Fibroblast of the conjunctiva (primary cell): ENCODE measurements at regions not wholly inside any gene's neighbourhood (a gene's known extent, or its start where the extent isn't known, plus 50 kb on each side); places are given as distances from the start of the nearest gene placed in this dataset.

Experiments
- DNase-seq: peaks from one replicate; pipeline ENCODE4 v3.0.0-alpha.2; 2010; ENCODE audit warnings: low read depth

GRCh38 chr2:126408671-126409070 is 247.3 kb upstream of the GYPC start:
- DNase-seq: no peak

GRCh38 chr2:126409850-126410249 is 246.1 kb upstream of the GYPC start:
- DNase-seq: no peak

- no peak for DNase-seq
Observed at GRCh38 chr2:126413079-126413478, 242.9 kb upstream of the GYPC start.

- no peak for DNase-seq
Observed at GRCh38 chr2:126419403-126419802, 236.6 kb upstream of the GYPC start.

- no peak for DNase-seq
Observed at GRCh38 chr2:126425943-126426342, 230.0 kb upstream of the GYPC start.

- no peak for DNase-seq
Observed at GRCh38 chr2:126429103-126429502, 226.9 kb upstream of the GYPC start.

DNA sequence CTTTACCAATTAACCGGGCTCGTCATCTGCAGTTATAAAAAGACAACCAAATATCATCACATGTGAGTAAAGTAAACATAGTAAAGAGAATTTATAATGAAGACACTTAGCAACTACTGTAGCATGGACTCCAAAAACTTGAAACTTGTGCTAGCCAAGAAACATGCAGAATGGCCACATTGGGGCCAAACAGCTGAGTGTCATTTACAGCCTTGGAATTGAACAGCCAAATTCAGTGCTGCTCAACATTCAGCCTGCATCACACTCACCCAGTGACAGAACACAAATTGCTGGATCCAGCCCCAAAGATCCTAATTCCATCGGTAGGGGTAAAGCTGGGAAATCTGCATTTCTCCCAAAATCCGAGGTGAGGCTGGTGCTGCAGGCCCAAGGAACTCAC is 224.8 kb upstream of the GYPC start:
- no peak for DNase-seq

DNA sequence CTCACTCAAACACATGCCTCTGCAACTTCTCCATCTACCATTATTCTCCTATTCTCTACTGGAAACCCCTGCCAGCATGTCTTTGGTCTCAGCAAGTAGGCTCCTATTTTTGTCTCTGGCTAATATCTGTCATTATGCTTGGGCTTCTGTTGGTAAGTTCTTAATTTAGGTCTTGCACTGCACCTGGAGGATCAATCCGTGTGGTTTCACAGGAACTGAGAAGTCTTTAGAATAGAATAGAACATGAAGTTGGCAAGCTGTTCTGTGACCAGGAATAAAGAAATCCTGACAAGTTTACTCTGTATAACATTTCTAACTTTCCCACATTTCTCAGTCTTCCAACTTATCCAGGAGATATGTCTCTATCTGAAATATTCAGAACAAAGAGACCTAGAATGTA is 219.5 kb upstream of the GYPC start:
- no peak for DNase-seq

- DNase-seq: no peak
Observed at GRCh38 chr2:126437016-126437415, 218.9 kb upstream of the GYPC start.

DNA sequence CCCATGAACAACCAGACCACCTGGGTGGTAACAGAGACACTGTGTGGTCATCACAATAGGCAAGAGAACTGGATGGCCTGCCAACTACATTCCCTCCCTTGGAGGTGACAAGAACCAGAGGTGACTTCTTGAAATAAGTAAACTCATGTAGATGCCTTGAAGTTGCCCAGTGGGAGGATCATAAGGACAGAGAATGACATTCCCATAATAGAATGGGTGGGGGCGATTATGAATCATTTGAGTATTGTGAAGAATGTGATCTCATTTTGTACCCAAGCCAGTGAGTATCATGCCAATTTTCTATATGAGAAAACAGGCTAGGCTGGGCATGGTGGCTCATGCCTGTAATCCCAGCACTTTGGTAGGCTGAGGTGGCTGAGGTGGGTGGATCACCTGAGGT is 211.4 kb upstream of the GYPC start:
- DNase-seq: no peak

GRCh38 chr2:126446106-126446695 is 209.8 kb upstream of the GYPC start:
- no peak for DNase-seq

GRCh38 chr2:126448611-126449010 is 207.3 kb upstream of the GYPC start:
- DNase-seq: no peak

DNA sequence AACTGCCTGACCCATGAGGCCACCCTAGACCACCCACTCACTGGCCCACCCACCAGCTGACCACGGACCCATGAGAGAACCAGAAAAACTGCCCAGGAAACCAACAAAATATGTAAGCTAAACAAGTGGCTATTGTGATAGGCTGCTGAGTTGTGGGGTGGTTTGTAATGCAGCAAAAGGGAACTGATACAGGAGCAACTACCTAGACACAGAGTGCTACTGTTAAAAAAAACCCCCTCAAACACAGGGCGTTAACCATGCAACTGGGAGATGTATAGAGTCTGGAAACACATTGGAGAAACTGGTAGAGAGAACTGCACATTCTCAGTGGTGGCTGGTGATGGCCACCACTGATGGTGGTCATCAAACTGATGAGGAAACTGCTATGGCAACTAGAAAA is 206.3 kb upstream of the GYPC start:
- no peak for DNase-seq

GRCh38 chr2:126463892-126464674 is 191.9 kb upstream of the GYPC start:
- no peak for DNase-seq

- no peak for DNase-seq
Observed at GRCh38 chr2:126467367-126468054, 188.4 kb upstream of the GYPC start.

- DNase-seq: no peak
Observed at GRCh38 chr2:126475031-126475430, 180.9 kb upstream of the GYPC start.

DNA sequence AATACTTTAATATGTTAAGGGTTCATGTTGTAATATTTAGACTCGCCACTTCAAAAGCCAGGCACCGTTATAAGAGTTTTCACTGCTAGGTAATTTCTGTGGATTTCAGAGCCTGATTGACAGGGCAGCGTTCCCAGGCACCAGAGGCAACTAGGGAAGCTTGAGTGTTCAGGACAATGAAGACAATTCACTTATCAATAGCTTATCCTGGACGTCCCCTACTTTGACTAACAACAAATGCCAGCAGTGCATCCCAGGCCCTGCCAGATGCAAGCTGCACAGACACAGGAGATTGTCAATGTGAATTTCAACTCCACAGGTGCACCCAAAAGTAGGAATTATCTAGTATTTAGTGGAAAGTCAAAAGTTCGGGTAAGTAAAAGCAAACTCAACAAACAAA is 179.3 kb upstream of the GYPC start:
- DNase-seq: no peak

DNA sequence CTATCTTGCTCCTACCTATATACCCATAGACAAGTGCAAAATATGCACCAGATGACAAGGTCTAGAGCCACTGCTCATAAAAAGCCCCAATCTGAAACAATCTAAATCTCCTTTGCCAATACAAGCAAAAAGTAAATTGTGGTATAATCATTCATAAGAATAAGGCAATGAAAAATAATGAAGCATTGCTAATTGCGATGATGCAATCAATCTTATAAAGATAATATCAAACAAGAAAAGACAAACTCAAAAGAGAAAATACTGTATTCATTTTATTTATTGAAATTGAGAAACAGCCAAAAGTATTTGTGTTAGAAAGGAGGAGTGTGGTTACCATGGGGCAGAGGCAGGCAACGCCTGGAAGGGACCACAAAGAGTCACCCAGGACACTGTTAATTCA is 175.9 kb upstream of the GYPC start:
- DNase-seq: no peak

- DNase-seq: no peak
Observed at GRCh38 chr2:126482582-126483464, 173.1 kb upstream of the GYPC start.

DNA sequence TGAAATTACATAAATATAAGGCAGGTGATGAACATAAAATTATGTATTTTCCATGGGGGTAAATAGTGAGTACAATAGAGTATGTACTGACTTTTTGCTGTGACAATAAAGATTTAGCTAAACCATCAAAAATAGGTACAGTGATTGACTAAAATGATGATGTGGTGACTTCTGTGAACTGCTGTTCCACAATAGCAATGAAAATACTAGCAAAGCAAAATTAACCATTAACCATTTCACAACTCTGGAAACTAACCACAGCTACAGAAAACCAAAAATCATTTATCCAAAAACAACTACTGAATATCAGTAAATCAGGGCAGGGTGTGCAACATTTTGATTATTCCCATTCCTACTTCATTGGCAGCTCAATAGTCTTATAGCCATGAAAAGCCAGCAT is 161.4 kb upstream of the GYPC start:
- no peak for DNase-seq

DNA sequence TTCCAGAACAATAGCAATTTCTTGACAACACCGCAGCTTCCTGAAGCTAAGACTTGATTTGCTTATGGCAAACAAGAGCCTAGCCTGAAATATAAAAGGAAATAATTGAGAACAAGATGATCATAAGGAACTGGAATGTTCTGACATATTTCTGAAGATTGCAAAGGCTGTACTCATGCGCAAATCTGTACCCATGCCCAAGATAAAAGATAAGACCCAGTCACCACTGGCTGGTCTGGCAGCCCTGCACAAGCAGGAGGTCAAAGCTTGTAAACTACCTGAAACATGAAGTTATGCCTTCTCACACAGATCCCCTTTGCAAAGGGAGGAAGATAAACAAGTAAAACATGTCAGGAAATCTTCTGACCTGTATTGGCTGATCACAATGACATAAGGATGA is 160.8 kb upstream of the GYPC start:
- DNase-seq: no peak

DNA sequence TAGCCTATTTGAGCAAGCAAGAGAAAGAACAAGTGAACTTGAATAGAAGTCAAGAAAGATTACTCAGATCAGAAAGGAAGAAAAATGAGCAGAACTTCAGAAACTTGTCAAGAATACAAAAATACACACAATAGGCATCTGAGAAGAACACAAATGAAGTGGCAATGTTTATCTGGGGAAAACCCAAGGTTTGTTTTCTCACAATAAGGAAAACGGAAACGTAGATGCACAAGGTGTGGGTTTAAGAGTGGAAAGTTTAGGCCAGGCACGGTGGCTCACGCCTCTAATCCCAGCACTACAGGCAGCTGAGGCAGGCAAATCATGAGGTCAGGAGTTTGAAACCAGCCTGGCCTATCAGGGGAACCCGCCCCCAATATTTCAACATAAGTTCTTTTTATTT is 159.5 kb upstream of the GYPC start:
- DNase-seq: no peak
